ENCODE measurements at regions not wholly inside any gene's neighbourhood (a gene's known extent, or its start where the extent isn't known, plus 50 kb on each side); places are given as distances from the start of the nearest gene placed in this dataset.

GRCh38 chr4:94156826-94157225 lies 50.8 kb upstream of the SMARCAD1 start:
- TF ChIP-seq POLR2A (IDR thresholded peaks at IDR 0.05) = no peak
- TF ChIP-seq POLR2AphosphoS5 (IDR thresholded peaks at IDR 0.05) = no peak
- no peak for TF ChIP-seq EP300 (IDR thresholded peaks at IDR 0.05)
- no peak for TF ChIP-seq CTCF (IDR thresholded peaks at IDR 0.05)
- DNase-seq = no peak
- intact Hi-C loops (cut with DNase I; ENCODE audit: low total_unique reads) = no loop called here

More at GRCh38 chr4:94156826-94157225, 50.8 kb upstream of the SMARCAD1 start:
- Histone ChIP-seq H3K36me3 (no peaks in the 10 kb centered on the region), H3K27ac (no peak overlapping the region), H3K4me1 (no peaks in the 10 kb centered on the region), H3K27me3 (no peaks in the 10 kb centered on the region), H3K9me3 (no peaks in the 10 kb centered on the region), H3K4me3 (no peak overlapping the region)
- 75 to 97% (median 90%) methylated on average over 5 of the region's 5 CpGs for WGBS, 5 donors
